ENCODE measurements at regions not wholly inside any gene's neighbourhood (a gene's known extent, or its start where the extent isn't known, plus 50 kb on each side); places are given as distances from the start of the nearest gene placed in this dataset.

- TF ChIP-seq, protein P1, sequence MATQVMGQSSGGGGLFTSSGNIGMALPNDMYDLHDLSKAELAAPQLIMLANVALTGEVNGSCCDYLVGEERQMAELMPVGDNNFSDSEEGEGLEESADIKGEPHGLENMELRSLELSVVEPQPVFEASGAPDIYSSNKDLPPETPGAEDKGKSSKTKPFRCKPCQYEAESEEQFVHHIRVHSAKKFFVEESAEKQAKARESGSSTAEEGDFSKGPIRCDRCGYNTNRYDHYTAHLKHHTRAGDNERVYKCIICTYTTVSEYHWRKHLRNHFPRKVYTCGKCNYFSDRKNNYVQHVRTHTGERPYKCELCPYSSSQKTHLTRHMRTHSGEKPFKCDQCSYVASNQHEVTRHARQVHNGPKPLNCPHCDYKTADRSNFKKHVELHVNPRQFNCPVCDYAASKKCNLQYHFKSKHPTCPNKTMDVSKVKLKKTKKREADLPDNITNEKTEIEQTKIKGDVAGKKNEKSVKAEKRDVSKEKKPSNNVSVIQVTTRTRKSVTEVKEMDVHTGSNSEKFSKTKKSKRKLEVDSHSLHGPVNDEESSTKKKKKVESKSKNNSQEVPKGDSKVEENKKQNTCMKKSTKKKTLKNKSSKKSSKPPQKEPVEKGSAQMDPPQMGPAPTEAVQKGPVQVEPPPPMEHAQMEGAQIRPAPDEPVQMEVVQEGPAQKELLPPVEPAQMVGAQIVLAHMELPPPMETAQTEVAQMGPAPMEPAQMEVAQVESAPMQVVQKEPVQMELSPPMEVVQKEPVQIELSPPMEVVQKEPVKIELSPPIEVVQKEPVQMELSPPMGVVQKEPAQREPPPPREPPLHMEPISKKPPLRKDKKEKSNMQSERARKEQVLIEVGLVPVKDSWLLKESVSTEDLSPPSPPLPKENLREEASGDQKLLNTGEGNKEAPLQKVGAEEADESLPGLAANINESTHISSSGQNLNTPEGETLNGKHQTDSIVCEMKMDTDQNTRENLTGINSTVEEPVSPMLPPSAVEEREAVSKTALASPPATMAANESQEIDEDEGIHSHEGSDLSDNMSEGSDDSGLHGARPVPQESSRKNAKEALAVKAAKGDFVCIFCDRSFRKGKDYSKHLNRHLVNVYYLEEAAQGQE (IDR thresholded peaks at IDR 0.05): no peak
- no peak for TF ChIP-seq EP300 (IDR thresholded peaks at IDR 0.05)
- no peak for TF ChIP-seq CTCF (IDR thresholded peaks at IDR 0.05)
- TF ChIP-seq KDM5A (IDR thresholded peaks at IDR 0.05): no peak
- TF ChIP-seq ZFP36 (IDR thresholded peaks at IDR 0.05; ENCODE audit: borderline replicate concordance, partially characterized antibody): no peak
- no peak for TF ChIP-seq HOXA7 (CRISPR knock-in tag; IDR thresholded peaks at IDR 0.05)
- no peak for TF ChIP-seq POLR2AphosphoS2 (conservative IDR thresholded peaks at IDR 0.05; ENCODE audit: low read length)
Observed at GRCh38 chr3:15860014-15860934, 62.5 kb upstream of the ANKRD28 start.
